ENCODE measurements at regions not wholly inside any gene's neighbourhood (a gene's known extent, or its start where the extent isn't known, plus 50 kb on each side); places are given as distances from the start of the nearest gene placed in this dataset.

DNA sequence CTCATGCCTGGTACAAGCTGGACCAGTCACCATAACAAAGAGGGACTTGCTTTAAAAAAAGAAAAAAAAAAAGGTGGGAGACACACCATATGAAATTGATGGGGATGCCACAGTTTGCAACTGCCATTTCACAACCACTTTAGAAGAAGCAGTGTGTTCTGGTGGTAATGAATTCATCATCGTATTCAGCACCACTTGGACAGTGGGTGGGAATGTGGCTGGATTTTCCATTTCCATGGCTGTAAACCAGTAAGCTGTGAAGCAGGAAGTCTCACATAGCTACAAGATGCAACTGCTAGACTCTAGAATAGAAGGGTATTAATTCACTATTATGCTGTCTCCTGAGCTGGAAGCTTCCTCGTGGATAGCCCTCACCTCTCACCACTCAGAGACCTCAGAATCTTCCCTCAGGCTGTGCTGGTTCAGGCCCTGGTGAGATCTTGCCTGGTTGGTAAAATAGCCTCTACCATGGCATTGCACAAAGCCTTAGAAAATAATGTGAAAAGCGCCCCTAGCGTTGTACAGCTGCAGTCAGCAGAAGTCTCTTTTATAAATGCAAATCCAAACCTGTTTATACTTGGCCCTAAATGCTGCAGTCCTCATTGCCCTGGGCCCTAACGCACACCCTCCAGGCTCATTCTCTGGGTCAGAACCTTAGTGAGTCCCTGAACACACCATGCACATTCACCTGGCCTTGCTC is 150.7 kb downstream of the KCTD15 start:
- DNase-seq (ENCODE audit: low read depth in 3 of 3): no peak

DNA sequence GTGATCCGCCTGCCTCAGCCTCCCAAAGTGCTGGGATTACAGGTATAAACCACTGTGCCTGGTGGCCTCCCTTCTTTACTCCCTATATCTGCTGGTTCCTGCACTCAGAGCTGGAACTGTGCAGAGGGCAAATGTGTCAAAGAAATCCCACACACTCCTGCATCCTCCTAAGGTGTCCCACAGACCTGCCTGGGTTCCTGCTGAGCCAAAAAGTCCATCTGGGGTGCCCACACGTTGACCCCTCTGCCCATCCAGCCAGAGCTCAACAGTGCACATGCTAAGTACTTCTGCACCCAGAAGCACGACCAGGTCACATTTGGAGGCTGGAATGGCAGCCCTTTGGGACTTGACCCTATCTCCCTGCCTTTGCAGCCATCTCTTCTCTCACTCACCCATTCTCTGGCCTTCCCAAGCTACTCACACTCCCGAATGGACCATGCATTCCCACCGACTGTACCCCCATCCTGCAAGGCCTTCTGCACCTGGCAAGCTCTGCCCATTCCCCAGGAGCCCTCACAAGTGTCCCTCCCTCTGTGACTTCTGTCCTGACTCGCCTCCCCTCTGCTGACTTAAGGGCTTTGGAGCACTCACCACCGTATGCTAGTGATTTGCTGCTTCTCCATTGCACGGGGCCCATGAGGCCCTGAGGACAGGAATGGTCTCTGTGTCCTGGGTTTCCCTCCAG is 152.1 kb downstream of the KCTD15 start:
- no peak for DNase-seq (ENCODE audit: low read depth in 3 of 3)

DNA sequence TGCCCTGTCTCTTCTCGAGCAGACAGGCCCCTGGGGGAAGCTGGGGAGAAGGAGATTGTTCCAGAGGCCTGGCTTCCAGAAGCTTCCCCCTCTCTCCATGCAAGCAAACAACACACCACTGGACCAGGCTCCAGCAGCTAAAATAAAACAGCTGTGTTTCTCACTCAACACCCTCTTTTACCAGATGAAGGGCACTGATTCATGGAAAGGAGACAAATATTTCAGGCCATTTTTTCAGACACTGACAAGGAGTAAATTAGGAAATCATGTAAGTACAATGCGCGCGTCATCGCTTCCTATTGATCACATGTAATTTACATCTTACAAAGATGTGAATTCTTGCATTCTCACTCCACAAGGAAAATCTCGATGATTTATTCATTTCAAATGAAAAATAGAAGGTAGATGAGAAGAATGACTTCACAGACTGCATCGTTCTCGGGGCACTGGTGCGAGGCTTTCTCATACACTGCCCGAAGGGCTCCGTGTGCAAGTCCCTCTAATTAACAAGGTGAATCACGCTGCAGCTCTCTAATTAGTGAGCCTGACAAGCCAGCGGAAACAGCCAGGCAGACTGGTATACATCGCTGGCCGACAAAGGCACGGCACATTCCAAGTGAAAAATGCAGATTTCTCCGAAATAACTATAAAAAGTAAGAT is 153.6 kb downstream of the KCTD15 start:
- no peak for DNase-seq (ENCODE audit: low read depth in 3 of 3)

DNA sequence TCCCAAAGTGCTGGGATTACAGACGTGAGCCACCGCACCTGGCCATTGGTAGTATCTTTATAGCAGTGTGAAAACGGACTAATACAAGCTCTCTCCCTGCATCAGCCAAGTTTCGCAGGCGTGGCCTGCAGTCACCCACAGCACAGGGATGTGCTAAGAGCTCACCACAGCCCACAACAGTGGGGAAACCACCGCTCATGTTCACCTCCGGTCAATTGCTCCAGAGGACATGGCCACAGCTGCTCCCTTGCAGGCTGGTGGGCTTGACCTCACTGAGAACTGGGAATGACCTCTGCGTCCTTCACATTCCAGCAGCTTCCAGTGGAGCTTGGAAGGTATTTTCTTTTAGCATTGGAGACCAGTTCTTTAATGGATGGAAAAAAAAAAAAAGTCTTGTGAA is 156.4 kb downstream of the KCTD15 start:
- DNase-seq (ENCODE audit: low read depth in 3 of 3): no peak

DNA sequence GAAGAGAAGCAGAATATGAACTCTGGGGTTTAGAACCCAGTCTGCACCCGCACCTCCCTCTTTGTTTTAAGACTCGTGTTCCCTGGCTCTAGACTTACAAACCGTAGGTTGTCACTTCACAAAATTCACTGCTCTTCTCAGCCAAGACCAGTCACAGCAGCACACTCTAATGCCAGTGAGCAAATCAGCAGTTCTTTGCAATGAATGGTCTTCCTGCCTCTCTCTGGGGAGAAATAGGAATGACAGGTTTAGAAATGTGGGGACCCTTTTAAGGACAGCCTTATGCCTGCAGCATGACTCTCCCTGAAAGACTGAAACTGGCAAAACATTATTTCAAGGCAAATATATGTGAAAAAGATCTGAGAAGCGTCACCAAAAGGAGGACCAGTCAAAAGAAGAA is 156.9 kb downstream of the KCTD15 start:
- no peak for DNase-seq (ENCODE audit: low read depth in 3 of 3)

DNA sequence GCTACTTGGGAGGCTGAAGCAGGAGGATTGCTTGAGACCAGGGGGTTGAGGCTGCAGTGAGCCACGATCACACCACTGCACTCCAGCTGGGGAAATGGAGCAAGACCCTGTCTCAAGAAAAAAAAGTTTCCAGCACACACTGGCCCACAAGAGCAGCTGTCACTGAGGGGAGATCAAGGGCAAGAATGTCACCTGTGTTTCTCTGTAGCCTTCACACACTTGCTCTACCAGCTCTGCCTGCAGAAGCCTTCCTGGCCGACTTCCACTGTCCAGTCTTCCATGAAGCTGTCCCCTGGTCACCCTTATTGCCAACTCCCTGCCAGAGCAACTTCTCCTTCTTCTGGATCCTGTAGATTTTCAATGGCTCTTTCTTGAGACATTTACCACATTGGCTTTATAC is 158.0 kb downstream of the KCTD15 start:
- no peak for DNase-seq (ENCODE audit: low read depth in 3 of 3)

DNA sequence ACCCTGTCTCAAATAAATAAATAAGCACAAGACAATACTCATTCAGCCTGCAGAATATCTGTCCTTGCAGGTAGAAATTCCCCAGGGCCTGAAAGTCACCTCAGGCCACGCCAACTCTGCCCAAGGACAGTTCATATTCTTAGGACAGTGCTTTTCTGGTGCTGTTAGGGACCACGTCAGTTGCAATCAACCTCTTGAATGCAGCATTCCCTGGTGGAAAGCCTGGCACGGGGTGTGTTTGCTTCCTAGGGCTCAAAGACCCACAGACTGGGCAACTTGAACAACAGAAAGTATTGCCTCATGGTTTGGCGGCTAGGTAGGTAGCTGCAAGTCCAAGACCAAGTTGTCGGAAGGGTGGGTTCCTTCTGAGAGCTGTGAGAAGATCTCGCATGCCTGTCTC is 160.3 kb downstream of the KCTD15 start:
- DNase-seq (ENCODE audit: low read depth in 3 of 3): no peak

DNA sequence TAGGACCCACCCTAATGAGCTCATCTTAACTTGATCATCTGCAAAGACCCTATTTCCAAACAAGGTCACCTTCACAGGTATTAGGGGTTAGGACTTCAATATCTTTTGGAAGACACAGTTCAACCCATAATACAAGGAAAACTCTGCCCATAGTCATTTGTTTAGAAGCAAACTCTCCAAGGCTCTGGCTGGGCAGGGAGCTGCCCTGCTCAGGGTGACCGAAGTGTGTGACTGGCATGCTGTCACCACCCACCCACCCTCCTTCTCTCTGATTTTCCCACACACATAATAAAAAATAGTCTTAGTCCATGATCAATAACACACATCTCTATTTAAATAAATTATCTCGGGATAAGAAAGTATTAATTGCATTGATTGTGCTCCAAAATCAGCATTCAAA is 161.1 kb downstream of the KCTD15 start:
- no peak for DNase-seq (ENCODE audit: low read depth in 3 of 3)

DNA sequence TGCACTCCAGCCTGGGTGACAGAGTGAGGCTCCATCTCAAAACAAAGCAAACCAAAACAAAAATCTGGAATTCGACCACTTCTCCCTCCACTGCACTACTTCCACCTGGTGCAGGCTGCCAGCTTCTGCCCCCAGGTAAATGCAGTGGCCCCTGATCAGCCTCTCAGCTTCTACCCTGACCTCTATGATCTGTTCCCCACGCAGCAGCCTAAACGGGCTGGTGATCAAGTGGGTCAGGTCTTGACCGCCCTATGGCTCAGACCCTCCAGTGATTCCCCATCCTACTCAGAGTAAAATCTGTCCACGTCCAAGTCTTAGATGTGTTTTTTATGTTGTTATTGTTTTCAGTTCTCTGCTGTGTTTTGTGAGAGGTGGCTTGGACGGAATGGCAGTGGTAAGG is 163.9 kb downstream of the KCTD15 start:
- no peak for DNase-seq (ENCODE audit: low read depth in 3 of 3)

DNA sequence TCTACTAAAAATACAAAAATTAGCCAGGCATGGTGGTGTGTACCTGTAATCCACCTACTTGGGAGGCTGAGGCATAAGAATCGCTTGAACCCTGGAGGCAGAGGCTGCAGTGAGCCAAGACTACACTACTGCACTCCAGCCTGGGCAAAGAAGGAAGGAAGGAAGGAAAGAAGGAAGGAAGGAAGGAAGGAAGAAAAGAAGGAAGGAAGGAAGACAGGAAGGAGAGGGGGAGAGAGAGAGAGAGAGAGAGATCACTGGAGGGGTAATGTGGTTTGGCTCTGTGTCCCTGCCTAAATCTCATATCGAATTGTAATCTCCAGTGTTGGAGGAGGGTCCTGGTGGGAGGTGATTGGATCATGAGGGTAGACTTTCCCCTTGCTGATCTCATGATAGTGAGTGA is 165.5 kb downstream of the KCTD15 start:
- DNase-seq (ENCODE audit: low read depth in 3 of 3): no peak

DNA sequence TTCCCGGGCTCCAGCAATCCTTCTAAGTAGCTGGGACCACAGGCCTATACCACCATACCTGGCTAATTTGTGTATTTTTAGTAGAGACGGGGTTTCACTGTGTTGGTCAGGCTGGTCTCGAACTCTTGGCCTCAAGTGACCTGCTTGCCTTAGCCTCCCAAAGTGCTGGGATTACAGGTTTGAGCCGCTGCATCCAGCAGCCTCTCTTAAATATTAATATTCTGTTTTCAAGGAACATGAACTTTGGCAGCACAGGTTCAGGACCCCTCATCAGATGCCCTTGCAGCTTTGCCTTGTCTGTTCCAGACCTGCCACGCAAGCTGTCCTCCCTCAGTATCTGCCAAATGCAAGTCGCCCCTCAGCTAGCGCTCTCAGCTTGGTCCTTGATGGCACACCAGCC is 166.8 kb downstream of the KCTD15 start:
- no peak for DNase-seq (ENCODE audit: low read depth in 3 of 3)

DNA sequence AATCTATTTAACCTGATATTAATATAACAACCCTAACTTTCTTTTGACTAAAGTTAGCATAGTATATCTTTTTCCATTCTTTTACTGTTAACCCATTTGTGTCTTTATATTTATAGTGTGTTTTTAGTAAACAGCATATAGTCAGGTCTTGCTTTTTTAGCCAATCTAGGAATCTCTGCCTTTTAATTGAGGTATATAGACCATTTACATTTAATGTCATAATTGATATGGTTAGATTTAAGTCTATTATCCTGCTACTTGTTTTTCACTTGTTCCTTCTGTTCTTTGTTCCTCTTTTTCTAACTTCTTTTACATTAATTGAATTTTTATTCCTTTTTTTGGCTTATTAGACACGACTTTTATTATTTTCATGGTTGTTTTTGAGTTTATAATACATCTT is 174.4 kb downstream of the KCTD15 start:
- no peak for DNase-seq (ENCODE audit: low read depth in 3 of 3)

DNA sequence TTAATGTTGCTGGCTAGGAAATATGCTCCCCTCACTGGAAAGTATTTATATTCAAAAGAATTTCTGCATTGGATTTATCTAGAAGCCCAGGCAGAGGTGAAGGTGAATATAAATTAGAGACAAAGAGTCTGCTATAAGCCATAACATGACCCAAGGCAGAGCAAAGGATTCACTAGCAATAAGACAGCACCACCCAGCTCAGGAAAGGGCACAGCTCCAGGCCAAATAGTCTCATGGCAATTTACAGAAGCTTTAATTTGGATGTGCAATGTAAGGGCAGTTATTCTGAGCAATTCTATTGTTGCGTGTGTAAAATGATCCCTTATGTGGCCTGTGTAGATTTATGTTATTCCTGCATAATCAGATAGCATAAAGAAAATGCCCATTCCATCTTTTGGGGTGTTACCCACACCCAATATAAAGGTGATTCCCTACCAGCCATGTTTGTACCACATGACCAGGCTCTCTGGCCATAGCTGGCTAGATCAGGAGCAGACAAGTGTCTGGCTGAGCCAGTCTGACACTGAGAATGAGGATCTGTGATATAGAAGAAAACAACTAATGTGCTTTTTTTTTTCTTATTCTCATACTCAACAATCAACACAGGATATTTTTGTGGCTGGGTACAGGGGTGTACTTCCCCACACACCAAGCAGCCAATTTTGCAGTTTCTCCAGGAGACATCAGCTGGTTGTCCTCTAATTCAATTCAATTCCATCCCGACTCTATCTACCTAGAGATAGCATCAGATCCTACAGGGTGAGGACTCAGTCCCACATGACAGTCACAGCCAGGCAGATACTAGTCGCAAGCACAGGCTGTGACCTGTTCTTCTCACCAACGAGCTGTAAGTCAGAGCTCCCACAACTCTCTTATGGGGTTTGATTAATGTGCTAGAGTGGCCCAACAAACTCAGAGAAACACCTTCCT is 181.4 kb downstream of the KCTD15 start:
- no peak for DNase-seq (ENCODE audit: low read depth in 3 of 3)

DNA sequence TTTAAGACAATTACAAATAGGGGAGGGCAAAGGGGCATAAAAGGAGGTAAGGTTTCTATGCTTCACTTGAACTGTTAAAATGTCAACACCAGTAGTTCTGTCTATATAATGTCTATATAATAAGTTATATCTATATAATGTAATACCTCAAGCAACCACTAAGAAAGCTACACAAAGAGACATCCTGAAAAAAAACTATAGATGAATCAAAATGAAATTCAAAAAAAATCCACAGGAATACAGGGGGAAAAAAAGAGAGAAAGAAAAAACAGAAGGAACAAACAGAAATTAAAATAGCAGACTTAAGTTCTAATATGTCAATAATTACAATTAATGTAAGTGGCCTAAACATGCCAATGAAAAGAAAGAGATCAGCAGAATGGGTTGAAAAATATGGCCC is 186.0 kb downstream of the KCTD15 start:
- DNase-seq (ENCODE audit: low read depth in 3 of 3): no peak

DNA sequence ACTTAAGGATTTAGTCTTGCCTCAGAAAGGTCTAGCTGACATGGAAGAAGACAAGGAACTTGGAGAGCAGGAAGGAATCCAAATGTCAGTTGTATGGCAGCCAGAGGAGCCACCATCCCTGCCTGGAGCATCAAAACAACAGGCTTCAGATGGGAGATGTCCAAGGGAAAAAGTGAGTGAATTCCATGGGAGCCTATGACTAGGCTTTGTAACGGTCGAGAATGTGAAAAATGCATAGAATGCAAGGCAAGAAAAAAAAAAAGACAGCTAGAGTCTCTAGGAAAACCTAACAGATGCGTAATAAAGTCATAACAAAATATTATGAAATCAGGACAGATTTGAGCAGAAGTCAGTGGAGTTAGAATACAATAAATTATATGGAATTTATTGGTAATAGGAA is 183.7 kb upstream of the LSM14A start:
- DNase-seq (ENCODE audit: low read depth in 3 of 3): no peak

DNA sequence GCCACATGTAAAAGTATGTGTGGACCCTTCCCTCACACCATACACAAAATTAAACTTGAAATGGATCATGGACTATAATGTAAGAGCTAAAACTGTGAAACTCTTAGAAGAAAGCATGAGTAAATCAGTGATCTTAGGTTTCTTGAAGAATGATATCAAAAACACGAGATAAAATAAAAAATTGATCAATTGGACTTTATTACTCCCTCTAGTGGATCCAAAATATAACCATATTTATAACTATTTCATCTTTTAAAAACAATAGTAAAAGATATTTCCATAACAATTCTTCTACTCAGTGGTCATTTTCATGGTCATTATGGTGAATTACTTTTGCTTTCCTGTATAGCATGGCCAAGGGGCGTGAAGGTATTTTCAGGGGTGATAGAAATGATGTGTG is 174.6 kb upstream of the LSM14A start:
- DNase-seq (ENCODE audit: low read depth in 3 of 3): no peak

DNA sequence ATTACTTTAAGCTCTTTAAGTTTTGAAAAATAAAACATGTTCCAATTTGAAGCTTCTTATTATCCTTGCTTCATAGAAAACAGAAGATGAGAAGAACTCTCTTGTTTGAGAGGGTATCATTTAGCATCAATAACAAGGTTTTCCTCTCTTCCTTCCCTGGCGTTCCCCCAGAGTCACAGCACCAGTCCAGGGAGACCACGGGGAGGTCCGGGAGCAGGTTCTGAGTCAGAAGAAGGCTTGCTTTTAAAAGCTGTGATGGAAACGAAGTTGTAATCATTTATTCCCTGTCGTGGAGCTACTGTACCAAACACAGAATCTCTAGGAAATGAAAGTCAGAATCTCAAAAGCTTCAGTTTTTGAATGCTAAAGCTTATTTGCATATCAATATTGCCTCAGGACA is 174.0 kb upstream of the LSM14A start:
- no peak for DNase-seq (ENCODE audit: low read depth in 3 of 3)

DNA sequence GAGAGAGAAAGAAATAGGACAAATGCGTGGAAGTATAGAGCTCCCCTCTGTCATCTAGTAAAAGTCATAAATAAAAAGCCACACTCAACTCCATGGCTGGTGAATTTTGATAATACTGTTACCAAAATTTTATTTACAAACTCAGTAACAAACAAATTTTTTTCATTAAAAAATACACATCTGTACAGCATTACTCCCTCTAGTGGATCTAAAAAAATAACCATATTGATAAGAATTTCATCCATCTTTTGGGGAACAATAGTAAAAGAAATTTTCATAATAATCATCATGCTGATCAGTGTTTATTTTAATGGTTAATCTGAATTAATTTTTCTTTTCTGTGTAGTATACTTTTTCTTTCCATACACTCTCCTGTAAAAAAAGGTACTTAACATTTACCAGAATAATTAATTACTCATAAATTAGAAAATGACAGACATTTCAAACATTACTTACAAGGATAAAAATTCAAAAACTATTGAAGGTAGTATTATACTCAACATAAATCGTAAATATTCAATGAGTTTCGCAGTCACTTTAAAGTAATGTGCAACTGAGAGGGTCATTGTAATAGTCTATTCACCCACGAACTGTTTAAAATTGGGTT is 173.5 kb upstream of the LSM14A start:
- no peak for DNase-seq (ENCODE audit: low read depth in 3 of 3)

DNA sequence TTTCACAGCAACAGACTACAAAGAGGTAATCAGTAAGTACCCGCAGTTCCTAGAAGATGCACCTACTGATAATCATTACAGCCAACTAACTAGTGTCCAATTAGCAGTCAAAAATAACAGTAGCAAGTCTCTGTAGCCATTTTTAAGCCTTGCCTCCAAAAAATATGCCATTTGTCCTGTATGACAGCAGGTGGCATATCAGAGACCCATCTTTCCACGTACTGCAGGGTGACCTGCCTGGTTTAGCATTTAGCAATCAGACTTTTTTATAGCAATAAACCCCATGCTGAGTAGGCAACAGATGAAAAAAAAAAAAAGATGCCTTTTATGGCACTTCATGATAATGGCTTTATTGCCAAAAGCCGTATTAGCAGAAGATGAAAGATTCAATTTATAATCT is 155.3 kb upstream of the LSM14A start:
- DNase-seq (ENCODE audit: low read depth in 3 of 3): no peak

DNA sequence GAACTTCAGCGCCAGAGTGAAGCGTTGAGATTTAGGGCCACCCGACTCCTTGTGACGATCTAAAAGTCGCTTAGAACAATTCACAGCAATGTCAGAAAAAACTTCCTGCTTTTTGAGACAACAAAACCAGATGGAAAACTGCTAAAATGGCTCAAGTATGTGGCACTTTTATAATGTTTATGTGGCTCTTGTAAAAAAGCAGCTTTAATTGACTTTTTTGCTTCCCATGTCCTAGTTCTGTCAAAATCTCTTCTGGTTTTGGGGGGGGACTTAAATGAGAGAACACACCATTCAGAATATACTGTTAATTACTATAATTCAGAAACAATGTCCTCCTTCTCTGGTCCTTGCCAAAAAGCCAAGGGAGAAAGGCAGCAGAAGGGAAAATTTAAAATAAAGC is 154.7 kb upstream of the LSM14A start:
- DNase-seq (ENCODE audit: low read depth in 3 of 3): no peak

DNA sequence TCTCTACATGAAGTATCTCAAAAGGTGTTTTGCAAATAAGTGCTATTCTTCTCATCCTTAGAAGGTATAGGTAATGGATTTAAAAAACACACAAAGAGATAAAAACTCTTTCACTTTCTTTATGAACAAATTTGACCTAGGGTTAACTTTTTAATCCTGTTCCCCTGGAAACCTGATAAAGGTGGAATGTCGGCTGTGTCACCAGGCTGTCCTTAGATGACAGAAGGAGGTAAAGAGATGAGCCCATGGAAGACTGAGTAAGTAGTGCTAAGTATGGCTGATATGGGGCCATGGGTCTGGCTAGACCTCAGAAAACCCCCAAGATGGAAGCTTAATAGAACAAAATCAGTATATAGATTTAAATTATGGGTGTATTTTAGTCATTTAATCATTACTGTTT is 153.8 kb upstream of the LSM14A start:
- DNase-seq (ENCODE audit: low read depth in 3 of 3): no peak

DNA sequence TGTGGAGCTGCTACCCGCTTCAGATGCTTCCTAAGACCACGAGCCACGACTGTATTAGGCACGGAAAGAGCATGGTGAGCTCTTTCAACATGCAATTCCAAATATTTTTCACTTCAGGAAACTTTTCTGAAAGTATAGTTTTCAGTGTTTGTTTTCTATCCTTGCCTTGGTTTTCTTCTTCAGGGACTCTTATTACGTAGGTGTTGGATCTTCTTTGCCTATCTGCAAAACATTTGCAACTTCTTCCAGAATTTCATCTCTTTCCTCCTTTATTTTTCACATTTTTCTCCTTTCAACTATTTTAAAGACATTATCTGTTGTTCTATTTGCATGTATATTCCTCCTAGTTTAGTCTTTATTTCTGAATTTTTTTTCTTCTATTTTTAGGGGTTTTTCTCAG is 148.9 kb upstream of the LSM14A start:
- no peak for DNase-seq (ENCODE audit: low read depth in 3 of 3)

Measured in stimulated activated CD4-positive, alpha-beta T cell treated with anti-CD3 and anti-CD28 coated beads, TNF-alpha, amount 100 ng/mL, for 4 hours (primary cell).